IPS DF 4.7 (cell line): ENCODE measurements at regions not wholly inside any gene's neighbourhood (a gene's known extent, or its start where the extent isn't known, plus 50 kb on each side); places are given as distances from the start of the nearest gene placed in this dataset.
"Not testable (repeated sequence)": the region's sequence is repeated elsewhere in the genome, so short reads cannot be mapped to it uniquely, and the experiment has no call there.

Experiments
- DNase-seq: peaks from one replicate; pipeline ENCODE4 v3.0.0-alpha.2; 2013; ENCODE audit warnings: low spot score; ENCODE audit errors: extremely low read depth

DNA sequence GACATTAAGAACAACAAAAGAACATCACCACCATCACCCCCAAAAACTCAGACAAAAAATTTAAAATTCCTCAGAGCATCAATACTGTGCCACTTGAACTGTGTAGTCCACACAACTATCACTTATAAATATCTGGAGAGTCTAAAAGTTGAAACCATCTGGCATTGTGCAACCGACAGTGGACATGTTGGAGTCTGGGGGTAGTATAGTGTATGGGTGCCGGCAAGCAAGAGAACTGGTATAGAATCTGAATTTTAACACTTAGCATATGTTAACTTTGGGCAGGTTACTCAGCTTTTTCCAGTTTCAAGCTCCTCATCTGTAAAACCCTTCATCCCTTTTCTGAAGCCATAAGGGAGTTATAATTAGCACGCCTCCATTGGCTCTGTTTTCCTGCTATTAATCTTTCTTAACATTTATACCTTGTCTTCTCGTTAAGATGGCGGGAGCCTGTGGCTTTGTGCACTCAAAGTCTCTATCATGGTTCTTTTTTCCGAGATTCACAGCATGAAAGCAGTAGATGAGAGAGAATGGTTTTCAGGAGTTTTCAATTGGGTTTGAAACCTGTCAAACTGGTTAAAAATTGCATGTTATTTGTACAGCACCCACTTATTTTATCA lies 255.7 kb upstream of the TBL1XR1 start:
- DNase-seq: no peak

DNA sequence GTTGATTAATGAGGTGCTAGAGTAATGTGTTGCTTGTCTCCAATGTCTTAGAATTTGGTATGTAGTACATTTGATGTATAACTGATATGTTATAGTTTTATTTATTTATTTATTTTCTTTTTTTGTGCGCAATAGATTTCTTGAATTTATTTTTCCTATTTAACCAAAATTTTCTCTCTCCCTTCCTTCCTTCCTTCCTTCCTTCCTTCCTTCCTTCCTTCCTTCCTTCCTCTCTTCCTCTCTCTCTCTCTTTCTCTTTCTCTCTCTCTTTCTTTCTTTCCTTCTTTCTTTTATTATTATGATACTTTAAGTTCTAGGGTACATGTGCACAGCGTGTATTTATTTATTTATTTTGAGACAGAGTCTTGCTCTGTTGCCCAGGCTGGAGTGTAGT lies 256.2 kb upstream of the TBL1XR1 start:
- no peak for DNase-seq

DNA sequence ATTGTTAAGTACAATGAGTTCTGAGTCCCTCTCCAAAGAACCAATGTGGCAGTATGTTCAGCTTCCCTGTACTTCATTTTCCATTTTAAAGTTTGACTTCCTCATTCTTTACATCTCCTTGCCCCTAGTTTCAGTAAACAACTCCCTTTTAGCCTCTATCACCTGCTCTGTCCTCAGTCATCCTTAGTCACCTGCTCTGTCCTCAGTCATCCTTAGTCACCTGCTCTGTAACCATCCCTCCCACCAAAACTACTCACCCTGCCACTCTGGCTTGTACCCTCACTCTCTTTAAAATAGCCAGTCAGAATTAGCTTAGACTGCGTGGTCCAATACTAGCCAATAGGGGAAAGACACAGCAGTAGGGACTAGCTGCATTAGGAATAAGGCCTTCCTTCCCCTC lies 259.9 kb upstream of the TBL1XR1 start:
- not testable (repeated sequence) for DNase-seq

DNA sequence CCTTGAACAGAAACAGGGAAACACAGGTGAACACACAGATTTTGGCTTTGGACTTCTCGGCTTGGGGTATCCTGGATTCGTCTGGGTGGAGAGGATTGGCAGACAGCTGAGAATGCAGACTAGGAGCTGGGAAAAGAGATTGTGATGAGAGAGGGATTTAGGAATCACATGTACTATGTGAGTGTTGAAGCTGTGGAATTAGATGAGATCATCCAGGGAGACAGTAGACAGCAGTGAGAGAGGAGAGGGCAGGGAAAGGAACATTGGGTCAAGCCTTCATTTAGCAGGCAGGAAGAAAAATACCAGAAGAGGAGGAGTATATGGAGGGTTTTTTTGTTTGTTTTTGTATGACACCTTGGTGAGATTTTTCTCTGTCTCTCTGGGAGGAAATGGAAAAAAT lies 262.1 kb upstream of the TBL1XR1 start:
- no peak for DNase-seq

DNA sequence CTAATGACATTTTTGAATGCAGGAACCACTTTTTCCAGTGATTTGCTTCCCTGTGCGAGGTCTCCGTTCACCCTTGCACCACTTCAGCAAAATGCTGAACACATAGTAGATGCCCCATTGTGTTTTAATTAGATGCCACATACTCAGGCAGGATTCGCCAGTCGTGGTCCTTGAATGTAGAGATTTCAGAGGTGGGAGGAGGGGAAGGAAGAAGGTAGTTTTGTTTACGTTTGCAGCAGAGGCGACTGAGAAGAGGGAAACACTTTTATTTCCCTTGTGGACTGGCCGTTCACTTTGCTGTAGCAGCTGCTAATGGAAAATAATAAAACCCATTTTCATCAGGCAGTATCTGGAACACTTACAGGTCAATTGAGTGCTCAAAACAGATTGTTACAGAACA lies 262.8 kb upstream of the TBL1XR1 start:
- no peak for DNase-seq

DNA sequence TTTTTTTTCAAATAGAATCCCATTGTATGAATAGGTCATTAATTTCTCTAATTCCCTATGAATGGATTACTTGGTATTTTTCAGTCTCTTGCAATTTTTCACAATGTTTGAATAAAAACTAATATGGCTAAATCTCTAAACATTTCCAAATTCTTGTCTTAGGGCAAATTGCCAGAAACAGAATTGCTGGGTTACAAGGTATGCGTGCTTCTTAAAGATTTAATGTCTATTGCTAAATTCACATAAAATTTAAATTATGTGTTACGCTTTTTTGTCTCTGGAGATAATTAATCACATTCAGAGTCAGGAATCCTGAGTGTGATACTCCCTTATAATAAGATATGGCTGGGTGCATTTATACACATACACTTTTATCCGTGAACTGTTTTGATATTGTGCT lies 264.5 kb upstream of the TBL1XR1 start:
- no peak for DNase-seq

DNA sequence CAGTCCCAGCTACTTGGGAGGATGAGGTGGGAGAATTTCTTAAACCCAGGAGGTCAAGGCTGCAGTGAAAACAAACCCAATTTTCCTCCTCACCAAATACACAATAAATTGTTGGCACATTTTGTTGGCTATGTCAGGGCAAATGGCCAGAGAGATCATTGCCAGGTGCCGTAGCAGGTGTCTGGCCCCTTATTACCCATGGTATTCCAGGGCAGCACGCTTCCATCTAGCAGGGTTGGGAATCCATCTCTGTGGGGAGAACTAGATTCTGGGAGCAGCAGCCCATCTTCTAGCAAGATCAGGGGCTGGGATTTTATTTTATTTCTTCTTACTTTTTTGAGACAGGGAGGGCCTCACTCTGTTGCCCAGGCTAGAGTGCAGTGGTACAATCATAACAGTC lies 266.1 kb upstream of the TBL1XR1 start:
- DNase-seq: not testable (repeated sequence)

DNA sequence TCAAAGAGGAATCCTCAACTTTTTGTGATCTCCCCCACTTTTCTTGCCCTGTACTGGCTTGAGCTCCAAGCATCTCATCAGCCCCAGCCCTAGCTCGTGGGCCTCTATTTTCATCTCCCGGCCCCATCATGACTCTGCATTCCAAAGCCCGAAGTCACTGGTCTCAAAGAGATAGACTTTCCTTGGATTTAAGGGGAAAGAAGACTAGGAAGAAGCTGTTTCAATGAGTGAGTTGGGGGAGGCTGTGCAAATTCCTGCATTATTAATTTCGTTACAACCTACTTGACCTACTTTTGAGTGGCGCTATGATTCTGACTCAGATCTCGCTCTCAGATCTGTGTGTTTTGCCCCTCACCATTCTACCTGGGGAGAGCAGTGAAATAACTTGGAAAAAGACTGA lies 266.6 kb upstream of the TBL1XR1 start:
- no peak for DNase-seq

DNA sequence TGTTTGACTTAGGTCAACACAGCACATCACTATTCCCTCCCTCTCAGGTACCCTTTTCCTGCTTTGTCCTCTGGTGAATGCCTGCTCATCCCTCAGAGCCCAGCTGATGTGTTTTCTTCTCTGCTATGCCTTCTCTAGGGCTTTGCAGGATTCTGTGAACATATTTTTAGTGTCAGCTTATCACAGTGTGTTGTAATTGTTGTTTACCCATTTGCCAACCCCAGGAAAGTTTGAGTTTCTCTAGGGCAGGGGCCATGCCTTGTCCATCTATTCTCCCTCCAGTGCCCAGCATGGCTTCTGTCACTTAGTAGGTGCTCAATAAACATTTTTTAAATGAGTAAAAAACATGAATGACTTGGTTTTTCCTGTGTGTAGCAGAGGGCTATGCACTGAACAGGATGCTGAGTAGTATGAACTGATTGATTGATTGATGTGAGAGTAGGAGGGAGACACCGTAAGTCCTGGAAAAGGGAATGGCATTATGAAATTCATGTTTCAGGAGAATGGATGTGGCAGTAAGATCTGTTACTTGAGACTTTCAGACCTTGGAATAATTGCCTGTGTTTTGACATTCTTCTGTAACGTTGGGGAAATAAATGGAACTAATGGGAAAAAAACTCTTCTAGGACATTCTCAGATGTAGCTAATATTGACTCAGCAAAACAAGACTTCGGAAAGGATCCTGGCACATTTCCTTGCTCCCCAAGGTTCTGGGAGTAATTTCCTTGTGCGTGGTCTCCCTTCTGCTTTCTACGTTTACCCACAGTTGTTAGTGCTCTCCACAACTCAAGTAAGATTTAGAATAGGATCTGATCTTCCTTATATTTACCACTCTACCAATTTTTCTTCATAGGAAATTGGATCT lies 267.3 kb upstream of the TBL1XR1 start:
- DNase-seq: no peak

DNA sequence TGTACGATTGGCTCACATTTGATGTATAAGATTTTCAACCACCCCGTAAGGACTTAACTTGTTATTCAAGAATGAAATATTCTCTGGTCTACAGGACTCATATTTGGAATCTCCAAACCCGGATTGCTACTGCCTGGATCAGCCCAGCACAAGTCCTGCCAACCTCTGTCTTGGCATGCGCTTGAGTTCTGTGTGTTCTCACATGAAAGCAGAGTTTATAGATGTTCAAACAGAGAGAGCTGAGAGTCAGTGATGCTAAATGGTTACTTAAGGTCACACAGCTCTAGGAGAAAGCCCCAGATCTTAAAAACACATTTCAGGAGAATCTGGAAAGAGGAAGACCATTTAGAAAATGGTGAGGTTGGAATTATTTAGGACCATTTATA lies 268.0 kb upstream of the TBL1XR1 start:
- DNase-seq: no peak

DNA sequence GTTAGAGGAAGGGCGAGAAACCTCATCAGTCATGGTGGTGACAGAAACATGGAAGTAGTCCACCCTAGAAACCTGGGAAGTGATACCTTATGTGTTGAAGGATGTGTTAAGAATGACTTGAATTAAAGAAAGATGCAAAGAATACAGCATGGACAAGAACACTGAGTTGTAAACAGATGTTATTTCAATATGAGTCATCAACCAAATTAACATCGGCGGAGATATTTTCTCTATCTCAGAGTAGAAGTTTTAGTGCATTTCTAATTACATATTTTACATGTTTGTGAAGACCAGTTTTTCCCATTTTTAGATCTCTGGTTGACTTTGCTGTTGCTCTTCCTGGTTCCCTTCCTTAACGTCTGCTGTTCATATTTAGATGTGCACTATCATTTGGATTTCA lies 268.8 kb upstream of the TBL1XR1 start:
- no peak for DNase-seq

DNA sequence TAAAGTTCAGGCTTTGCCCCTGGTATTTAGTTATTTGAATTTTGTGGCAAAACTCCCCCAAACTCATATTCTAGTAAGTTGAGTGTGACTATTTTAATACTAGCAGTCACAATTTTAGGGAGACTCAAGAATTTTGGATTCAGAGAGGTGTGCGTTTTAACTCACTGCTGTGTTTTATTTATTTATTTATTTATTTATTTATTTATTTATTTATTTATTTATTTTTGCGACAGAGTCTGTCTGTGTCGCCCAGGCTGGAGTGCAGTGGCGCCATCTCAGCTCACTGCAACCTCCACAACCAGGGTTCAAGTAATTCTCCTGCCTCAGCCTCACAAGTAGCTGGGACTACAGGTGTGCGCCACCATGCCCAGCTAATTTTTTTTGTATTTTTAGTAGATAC lies 269.3 kb upstream of the TBL1XR1 start:
- not testable (repeated sequence) for DNase-seq

DNA sequence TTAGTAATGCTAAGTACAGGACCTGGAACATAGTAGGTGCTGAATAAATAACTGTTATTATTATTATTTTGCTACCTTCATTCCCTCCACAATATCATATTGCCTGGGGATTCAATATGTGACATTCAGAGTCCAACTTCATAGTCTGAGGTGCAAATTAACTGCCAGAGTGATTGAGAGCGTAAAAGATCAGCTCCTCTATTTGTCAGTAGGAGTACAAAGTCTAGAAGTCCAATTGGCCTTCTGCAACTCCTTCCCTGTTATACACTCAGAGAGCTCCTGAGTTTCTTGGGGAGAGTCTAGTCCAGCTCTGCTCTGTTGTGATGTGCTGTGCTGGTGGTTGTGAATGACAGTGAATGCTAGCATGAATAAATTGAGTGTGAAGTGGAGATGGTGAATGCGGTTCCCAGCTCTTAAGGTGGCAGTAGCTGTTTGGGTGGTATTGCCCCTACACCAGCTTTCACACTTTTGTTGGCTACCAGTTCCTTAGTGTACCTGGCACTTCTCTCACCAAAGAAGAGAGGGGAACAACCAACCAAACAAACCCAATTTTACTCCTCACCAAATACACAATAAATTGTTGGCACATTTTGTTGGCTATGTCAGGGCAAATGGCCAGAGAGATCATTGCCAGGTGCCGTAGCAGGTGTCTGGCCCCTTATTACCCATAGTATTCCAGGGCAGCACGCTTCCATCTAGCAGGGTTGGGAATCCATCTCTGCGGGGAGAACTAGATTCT lies 270.1 kb upstream of the TBL1XR1 start:
- DNase-seq: no peak

DNA sequence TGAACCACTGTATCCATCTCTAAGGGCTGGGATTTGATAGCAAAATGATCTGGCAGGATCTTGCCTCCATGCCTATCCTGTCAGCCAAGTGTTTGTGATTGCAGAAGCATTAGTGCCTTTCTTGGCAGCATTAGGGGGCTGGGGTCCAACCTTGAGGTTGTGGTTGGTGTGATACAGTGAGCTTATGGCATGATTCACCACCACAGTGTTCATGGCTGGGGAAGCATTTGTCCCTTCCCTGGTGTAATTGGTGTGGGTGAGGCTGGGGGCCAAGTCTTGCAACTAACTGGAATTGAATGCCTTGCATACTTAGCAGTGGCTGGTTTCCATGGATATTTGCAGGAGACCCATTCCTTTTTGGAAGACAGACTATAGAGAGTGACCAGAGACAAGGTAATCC lies 271.0 kb upstream of the TBL1XR1 start:
- DNase-seq: no peak

DNA sequence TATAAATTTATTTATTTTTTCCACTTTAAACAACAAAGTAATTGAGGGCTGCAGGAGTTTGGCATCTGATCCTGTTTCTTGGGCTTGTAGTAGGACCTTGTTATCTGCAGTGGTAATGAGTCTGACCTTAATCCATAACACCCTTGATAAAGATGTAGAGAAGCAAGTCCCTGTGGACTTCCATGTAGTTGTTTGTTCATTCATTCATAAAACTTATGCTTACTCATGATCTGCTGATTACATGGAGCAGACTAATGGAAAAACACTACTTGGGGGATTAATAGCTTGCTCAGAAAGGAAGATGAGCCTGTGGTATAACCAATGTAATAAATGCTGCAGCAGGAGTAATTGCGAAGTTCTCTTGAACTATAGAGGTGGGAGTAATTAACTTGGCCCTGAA lies 271.5 kb upstream of the TBL1XR1 start:
- DNase-seq: no peak

DNA sequence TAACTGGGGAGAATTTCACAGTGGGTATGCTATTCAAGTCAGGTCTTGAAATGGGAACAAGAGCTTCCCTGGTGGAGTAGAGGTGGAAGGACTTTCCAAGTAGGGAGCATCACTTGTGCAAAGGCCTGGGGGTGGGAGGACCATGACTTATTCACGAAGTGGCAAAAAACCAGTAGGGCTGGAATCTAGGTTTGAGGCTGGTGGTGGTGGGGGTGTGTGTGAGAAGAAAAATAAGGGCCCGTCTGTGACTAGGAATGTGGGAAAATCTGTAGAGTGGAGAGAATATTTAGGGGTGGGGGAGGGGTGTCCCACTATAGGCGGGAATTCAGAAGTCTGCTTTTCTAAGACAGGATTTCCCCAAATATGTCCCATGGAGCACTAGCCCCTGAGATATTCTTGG lies 271.9 kb upstream of the TBL1XR1 start:
- no peak for DNase-seq

DNA sequence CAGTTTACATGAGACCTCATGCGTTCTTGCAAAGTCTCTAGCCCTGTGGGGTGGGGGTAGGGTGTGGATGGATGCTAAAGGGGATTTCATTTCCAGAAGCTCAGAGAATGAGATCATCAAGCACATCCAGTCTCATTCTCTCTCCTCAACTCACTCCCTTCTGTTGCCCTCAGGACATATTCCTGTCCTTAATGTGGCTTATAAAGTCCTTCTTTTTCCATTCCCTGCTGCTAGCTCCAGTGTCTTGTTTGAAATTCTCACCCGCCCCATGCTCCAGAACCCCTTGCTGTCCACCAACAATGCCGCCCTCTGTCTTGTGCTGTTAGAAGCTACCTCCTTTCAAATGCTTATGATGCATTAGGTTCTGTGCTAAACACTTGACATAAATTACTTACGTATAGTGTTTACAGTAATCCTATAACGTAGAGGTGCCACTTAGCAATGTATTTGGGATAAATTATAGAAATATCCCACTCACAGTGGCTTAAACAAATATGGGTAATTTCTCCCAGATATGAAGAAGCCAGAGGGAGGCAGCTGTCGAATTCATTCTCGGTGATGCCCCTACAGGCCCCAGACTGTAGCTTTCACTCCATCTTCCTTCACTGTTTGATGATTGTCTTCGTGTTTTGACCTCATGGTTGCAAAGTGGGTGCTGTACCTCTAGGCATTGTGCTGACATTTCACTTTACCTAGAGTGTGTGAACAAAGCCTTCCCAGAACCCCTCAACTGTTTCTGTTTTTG lies 273.1 kb upstream of the TBL1XR1 start:
- DNase-seq: no peak

DNA sequence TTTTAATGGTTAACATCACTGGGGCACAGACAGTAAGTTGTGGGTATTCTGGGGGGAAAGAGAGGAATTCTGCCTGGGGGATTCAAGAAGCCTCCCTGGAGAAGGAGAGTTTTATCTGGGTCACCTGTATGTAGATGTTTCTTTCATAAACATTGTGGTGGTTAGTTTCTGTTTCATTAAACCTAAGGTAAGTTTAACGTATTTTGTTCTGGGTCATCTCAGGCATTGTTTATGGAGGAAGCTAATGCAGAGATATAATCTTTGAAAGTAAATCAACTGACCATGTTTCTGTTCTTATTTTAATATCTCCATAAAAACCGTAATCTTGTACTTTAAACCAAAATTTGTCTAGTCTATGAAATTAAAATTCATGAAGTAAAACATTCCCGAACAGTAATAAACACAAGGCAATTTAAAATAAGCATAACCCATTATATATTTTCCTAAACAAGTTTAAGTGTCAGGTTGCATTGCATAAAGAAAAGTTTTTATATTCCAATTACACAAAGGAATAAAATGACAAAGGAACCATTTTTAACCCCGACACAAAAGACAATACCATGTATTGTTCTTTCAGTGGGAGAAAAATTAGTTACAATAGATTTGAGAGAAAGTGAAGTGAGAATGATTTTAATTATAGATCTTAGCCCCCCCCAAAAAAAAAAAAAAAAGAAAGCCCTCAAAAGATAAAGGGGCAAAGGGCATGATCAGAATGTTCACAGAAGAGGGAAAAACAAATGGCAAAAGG lies 274.6 kb upstream of the TBL1XR1 start:
- DNase-seq: no peak

DNA sequence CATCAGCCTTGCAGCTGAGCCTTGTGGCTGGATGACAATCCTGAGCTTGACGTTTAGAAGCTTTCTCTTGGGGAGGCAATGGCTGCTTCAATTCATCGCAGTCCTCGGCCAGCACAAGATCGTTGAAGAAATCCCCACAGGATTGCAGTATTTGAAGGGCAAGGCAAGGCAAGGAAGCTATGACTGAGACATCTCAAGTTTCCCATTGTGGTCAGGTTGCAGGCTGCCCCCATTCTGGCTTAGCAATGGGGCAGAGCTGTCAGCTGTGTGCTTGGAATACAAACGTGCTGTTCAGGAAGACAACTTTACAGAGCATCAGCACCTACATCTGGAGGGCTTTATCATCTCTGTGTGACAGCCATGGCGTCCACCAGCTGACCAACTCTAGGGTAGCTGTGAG lies 275.9 kb upstream of the TBL1XR1 start:
- DNase-seq: no peak

DNA sequence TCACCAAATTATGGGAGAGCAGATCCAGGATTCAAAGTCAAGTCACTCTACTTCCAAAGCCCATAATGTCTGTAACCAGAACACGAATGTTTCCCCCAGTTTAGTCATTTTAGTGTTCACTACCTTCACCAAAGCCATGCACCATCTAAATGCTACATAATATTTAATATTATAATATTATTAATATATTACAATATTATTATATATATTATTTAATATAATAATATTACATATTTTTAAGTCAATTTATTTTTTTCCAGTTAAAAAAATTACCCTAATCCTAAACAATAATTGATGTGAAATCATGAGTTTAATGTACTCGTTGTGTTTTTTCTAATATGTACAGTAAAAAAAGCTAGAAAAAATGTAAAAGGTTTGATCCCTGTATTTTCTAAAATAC lies 276.6 kb upstream of the TBL1XR1 start:
- no peak for DNase-seq
